ENCODE measurements at regions not wholly inside any gene's neighbourhood (a gene's known extent, or its start where the extent isn't known, plus 50 kb on each side); places are given as distances from the start of the nearest gene placed in this dataset.

DNA sequence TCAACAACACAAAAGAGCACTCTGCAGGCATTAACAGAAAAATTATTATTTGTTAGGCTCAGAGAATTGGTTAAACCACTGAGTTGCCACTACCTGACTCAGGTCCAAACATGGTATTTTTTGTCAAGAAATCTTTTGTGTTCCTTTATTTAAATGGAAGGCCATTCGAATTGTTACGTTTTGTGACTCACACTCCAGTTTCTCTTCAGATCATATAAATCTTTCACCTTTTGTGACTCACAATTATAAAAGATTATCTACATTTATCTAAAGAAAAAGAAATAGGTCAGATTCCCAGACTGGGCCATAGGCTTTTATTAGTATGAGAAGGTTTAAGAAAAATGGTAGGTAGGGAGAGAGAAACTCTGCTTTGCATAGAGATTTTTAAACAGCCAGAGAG is 669.8 kb downstream of the GALC start:
- TF ChIP-seq, protein P1, sequence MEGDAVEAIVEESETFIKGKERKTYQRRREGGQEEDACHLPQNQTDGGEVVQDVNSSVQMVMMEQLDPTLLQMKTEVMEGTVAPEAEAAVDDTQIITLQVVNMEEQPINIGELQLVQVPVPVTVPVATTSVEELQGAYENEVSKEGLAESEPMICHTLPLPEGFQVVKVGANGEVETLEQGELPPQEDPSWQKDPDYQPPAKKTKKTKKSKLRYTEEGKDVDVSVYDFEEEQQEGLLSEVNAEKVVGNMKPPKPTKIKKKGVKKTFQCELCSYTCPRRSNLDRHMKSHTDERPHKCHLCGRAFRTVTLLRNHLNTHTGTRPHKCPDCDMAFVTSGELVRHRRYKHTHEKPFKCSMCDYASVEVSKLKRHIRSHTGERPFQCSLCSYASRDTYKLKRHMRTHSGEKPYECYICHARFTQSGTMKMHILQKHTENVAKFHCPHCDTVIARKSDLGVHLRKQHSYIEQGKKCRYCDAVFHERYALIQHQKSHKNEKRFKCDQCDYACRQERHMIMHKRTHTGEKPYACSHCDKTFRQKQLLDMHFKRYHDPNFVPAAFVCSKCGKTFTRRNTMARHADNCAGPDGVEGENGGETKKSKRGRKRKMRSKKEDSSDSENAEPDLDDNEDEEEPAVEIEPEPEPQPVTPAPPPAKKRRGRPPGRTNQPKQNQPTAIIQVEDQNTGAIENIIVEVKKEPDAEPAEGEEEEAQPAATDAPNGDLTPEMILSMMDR (IDR thresholded peaks at IDR 0.05 in 2 of 3, conservative IDR thresholded peaks at IDR 0.05 in 1 of 3; ENCODE audit: control insufficient read depth in 2 of 3, extremely low read depth in 1 of 3, insufficient read depth in 1 of 3, low read depth in 3 of 3, low read length in 3 of 3), result no peak
- TF ChIP-seq, protein P2, sequence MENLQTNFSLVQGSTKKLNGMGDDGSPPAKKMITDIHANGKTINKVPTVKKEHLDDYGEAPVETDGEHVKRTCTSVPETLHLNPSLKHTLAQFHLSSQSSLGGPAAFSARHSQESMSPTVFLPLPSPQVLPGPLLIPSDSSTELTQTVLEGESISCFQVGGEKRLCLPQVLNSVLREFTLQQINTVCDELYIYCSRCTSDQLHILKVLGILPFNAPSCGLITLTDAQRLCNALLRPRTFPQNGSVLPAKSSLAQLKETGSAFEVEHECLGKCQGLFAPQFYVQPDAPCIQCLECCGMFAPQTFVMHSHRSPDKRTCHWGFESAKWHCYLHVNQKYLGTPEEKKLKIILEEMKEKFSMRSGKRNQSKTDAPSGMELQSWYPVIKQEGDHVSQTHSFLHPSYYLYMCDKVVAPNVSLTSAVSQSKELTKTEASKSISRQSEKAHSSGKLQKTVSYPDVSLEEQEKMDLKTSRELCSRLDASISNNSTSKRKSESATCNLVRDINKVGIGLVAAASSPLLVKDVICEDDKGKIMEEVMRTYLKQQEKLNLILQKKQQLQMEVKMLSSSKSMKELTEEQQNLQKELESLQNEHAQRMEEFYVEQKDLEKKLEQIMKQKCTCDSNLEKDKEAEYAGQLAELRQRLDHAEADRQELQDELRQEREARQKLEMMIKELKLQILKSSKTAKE (IDR thresholded peaks at IDR 0.05; ENCODE audit: low read depth, poor library complexity, severe bottlenecking), result no peak
- no peak for TF ChIP-seq CEBPB (IDR thresholded peaks at IDR 0.05; ENCODE audit: borderline replicate concordance in 1 of 2, low read depth in 2 of 2, low read length in 2 of 2)
- no peak for TF ChIP-seq POLR2A (IDR thresholded peaks at IDR 0.05; ENCODE audit: low read depth, low read length)
- TF ChIP-seq EZH2 (IDR thresholded peaks at IDR 0.05; ENCODE audit: borderline replicate concordance, control insufficient read depth, low read depth, low read length), result no peak
- TF ChIP-seq EP300 (IDR thresholded peaks at IDR 0.05; ENCODE audit: borderline replicate concordance in 1 of 2, control insufficient read depth in 1 of 2, low read depth in 2 of 2, low read length in 2 of 2), result no peak
- TF ChIP-seq TCF12 (IDR thresholded peaks at IDR 0.05; ENCODE audit: low read depth, low read length), result no peak
- TF ChIP-seq, protein P3, sequence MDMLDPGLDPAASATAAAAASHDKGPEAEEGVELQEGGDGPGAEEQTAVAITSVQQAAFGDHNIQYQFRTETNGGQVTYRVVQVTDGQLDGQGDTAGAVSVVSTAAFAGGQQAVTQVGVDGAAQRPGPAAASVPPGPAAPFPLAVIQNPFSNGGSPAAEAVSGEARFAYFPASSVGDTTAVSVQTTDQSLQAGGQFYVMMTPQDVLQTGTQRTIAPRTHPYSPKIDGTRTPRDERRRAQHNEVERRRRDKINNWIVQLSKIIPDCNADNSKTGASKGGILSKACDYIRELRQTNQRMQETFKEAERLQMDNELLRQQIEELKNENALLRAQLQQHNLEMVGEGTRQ (IDR thresholded peaks at IDR 0.05; ENCODE audit: borderline replicate concordance, low read depth, low read length), result no peak
- TF ChIP-seq YY1 (IDR thresholded peaks at IDR 0.05; ENCODE audit: low read depth, low read length), result no peak
- TF ChIP-seq CBX5 (IDR thresholded peaks at IDR 0.05; ENCODE audit: low read depth), result no peak
- no peak for TF ChIP-seq MYB (IDR thresholded peaks at IDR 0.05; ENCODE audit: borderline replicate concordance, low read depth, low read length)
- TF ChIP-seq ZBTB40 (IDR thresholded peaks at IDR 0.05; ENCODE audit: borderline replicate concordance), result no peak
- TF ChIP-seq REST (IDR thresholded peaks at IDR 0.05; ENCODE audit: low read depth, low read length), result no peak
- TF ChIP-seq RAD21 (IDR thresholded peaks at IDR 0.05; ENCODE audit: insufficient read depth, low read depth, low read length), result no peak
